ENCODE measurements at regions not wholly inside any gene's neighbourhood (a gene's known extent, or its start where the extent isn't known, plus 50 kb on each side); places are given as distances from the start of the nearest gene placed in this dataset.

DNA sequence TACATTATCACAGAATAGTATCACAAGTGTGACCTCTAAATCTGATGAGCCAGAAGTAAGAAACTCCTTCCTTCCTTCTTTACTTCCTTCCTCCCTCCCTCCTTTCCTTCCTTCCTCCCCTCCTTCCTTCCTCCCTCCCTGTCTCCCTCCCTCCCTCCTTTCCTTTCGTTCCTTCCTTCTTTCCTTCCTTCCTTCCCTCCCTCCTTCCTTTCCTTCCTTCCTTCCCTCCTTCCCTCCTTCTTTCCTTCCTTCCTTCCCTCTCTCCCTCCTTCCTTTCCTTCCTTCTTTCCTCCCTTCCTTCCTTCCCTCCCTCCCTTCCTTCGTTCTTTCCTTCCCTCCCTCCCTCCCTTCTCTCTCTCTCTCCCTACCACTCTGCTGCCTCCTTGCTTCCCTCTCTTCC lies 359.2 kb downstream of the OSR1 start:
- TF ChIP-seq, protein P1, sequence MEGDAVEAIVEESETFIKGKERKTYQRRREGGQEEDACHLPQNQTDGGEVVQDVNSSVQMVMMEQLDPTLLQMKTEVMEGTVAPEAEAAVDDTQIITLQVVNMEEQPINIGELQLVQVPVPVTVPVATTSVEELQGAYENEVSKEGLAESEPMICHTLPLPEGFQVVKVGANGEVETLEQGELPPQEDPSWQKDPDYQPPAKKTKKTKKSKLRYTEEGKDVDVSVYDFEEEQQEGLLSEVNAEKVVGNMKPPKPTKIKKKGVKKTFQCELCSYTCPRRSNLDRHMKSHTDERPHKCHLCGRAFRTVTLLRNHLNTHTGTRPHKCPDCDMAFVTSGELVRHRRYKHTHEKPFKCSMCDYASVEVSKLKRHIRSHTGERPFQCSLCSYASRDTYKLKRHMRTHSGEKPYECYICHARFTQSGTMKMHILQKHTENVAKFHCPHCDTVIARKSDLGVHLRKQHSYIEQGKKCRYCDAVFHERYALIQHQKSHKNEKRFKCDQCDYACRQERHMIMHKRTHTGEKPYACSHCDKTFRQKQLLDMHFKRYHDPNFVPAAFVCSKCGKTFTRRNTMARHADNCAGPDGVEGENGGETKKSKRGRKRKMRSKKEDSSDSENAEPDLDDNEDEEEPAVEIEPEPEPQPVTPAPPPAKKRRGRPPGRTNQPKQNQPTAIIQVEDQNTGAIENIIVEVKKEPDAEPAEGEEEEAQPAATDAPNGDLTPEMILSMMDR (IDR thresholded peaks at IDR 0.05): no peak
- no peak for TF ChIP-seq POLR2A (IDR thresholded peaks at IDR 0.05)
